ENCODE measurements at regions not wholly inside any gene's neighbourhood (a gene's known extent, or its start where the extent isn't known, plus 50 kb on each side); places are given as distances from the start of the nearest gene placed in this dataset.
A peak's percentile ranks its signal among the peaks of the same experiment; 100 is the strongest.

- Mint-ChIP-seq H3K4me1 (ENCODE audit: unreplicated experiment) (peaks cover 3% of the 10 kb centered on the region), H3K36me3 (ENCODE audit: low read depth, unreplicated experiment) (no peaks in the 10 kb centered on the region), H3K4me3 (ENCODE audit: unreplicated experiment) (no peak overlapping the region), H3K9me3 (ENCODE audit: unreplicated experiment) (no peaks in the 10 kb centered on the region), H3K27ac (ENCODE audit: unreplicated experiment) (no peak overlapping the region), H3K27me3 (ENCODE audit: unreplicated experiment) (peaks cover 2% of the 10 kb centered on the region)
- no peak for DNase-seq (ENCODE audit: low spot score)
- TF ChIP-seq, protein P1, sequence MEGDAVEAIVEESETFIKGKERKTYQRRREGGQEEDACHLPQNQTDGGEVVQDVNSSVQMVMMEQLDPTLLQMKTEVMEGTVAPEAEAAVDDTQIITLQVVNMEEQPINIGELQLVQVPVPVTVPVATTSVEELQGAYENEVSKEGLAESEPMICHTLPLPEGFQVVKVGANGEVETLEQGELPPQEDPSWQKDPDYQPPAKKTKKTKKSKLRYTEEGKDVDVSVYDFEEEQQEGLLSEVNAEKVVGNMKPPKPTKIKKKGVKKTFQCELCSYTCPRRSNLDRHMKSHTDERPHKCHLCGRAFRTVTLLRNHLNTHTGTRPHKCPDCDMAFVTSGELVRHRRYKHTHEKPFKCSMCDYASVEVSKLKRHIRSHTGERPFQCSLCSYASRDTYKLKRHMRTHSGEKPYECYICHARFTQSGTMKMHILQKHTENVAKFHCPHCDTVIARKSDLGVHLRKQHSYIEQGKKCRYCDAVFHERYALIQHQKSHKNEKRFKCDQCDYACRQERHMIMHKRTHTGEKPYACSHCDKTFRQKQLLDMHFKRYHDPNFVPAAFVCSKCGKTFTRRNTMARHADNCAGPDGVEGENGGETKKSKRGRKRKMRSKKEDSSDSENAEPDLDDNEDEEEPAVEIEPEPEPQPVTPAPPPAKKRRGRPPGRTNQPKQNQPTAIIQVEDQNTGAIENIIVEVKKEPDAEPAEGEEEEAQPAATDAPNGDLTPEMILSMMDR (IDR thresholded peaks at IDR 0.05; ENCODE audit: unreplicated experiment), result no peak
Observed at GRCh38 chr2:125630377-125630776, 1025.6 kb upstream of the GYPC start.

DNA sequence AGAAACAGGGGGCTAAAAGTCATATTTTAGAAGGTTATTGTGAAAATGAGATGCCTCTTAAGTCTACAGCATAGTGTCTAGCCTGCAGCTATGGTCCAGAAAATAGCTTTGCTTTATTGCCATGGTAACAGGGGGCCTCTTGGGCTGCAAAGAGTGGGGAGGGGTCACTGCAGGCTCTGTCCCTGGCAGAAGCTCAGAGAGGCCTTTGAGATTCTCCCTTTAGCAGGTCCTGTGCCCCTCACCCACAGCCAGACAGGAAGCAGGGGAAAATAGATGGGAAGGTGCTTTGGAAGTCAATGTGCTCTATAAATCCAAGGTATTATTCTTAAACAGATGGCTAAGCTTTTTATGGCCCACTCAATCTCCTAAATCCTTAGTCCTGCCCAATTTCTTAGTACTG lies 1021.3 kb upstream of the GYPC start:
- no peaks in the 10 kb centered on the region for H3K9me3 Mint-ChIP-seq (ENCODE audit: unreplicated experiment)
- no peaks in the 10 kb centered on the region for H3K36me3 Mint-ChIP-seq (ENCODE audit: low read depth, unreplicated experiment)
- TF ChIP-seq, protein P1 (IDR thresholded peaks at IDR 0.05; ENCODE audit: unreplicated experiment), result no peak
- no peak overlapping the region for H3K4me3 Mint-ChIP-seq (ENCODE audit: unreplicated experiment)
- H3K27me3 Mint-ChIP-seq (ENCODE audit: unreplicated experiment), result no peaks in the 10 kb centered on the region
- DNase-seq (ENCODE audit: low spot score), result no peak
- peaks cover 24% of the 10 kb centered on the region for H3K4me1 Mint-ChIP-seq (ENCODE audit: unreplicated experiment)
- no peak overlapping the region for H3K27ac Mint-ChIP-seq (ENCODE audit: unreplicated experiment)

DNA sequence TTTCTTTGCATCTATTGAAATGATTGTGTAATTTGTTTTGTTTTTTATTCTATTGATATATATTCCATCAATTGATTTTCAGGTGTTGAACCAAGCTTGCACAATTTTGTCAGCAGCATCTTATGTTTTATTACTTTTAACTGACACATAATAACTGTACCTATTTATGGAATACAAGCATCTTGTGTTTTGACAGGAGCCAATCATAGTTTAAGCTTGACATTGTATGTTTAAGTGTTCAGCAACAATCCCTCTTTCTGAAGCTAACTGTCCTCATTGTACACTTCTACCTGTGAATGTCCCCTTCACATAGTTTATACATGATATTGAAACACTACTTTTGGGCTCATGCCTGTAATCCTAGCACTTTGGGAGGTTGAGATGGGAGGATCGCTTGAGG lies 1017.6 kb upstream of the GYPC start:
- H3K27me3 Mint-ChIP-seq (ENCODE audit: unreplicated experiment), result no peaks in the 10 kb centered on the region
- TF ChIP-seq, protein P1 (IDR thresholded peaks at IDR 0.05; ENCODE audit: unreplicated experiment), result no peak
- H3K4me1 Mint-ChIP-seq (ENCODE audit: unreplicated experiment), result peaks cover 45% of the 10 kb centered on the region
- H3K36me3 Mint-ChIP-seq (ENCODE audit: low read depth, unreplicated experiment), result no peaks in the 10 kb centered on the region
- no peak overlapping the region for H3K4me3 Mint-ChIP-seq (ENCODE audit: unreplicated experiment)
- DNase-seq (ENCODE audit: low spot score), result no peak
- H3K9me3 Mint-ChIP-seq (ENCODE audit: unreplicated experiment), result no peaks in the 10 kb centered on the region
- peak overlapping the region; percentile 70 for H3K27ac Mint-ChIP-seq (ENCODE audit: unreplicated experiment)

DNA sequence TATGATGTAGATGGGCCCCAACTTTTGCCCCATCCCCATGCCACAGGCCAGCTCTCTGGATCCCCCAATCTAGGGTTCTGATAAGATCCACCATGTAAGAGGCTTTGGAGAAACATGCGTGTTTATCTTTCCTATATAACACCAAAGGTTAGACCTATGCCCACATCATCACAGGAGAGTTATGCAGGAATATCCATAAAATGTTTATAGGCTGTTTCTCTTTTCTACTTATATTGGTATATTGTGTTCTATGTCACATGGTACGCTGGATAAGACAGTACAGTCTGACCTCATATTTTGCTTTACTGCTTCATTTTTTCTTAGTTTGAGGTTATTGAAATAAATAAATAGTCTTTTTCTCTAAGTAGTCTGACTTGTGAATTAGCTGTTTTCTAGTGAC lies 1013.9 kb upstream of the GYPC start:
- Mint-ChIP-seq H3K9me3 (ENCODE audit: unreplicated experiment) (no peaks in the 10 kb centered on the region), H3K27ac (ENCODE audit: unreplicated experiment) (peak overlapping the region; percentile 88), H3K4me3 (ENCODE audit: unreplicated experiment) (no peak overlapping the region), H3K27me3 (ENCODE audit: unreplicated experiment) (no peaks in the 10 kb centered on the region), H3K36me3 (ENCODE audit: low read depth, unreplicated experiment) (no peaks in the 10 kb centered on the region), H3K4me1 (ENCODE audit: unreplicated experiment) (peaks cover 55% of the 10 kb centered on the region)
- TF ChIP-seq, protein P1 (IDR thresholded peaks at IDR 0.05; ENCODE audit: unreplicated experiment), result no peak
- no peak for DNase-seq (ENCODE audit: low spot score)

- Mint-ChIP-seq H3K9me3 (ENCODE audit: unreplicated experiment) (no peaks in the 10 kb centered on the region), H3K27me3 (ENCODE audit: unreplicated experiment) (no peaks in the 10 kb centered on the region)
Observed at GRCh38 chr2:125643128-125643527, 1012.8 kb upstream of the GYPC start.

More at GRCh38 chr2:125643128-125643527, 1012.8 kb upstream of the GYPC start:
- Mint-ChIP-seq H3K36me3 (ENCODE audit: low read depth, unreplicated experiment) (no peaks in the 10 kb centered on the region), H3K4me3 (ENCODE audit: unreplicated experiment) (no peak overlapping the region), H3K4me1 (ENCODE audit: unreplicated experiment) (peaks cover 54% of the 10 kb centered on the region), H3K27ac (ENCODE audit: unreplicated experiment) (peak overlapping the region; percentile 88)
- no peak for DNase-seq (ENCODE audit: low spot score)
- TF ChIP-seq, protein P1 (IDR thresholded peaks at IDR 0.05; ENCODE audit: unreplicated experiment), result no peak

All from endothelial cell (in vitro differentiated cells).